Mammary epithelial cell (primary cell): ENCODE measurements at regions not wholly inside any gene's neighbourhood (a gene's known extent, or its start where the extent isn't known, plus 50 kb on each side); places are given as distances from the start of the nearest gene placed in this dataset.

ENCODE experiments used
- EZH2 ChIP-seq: IDR thresholded peaks from 2 replicates; pipeline ENCODE4 v1.6.1; 2012; ENCODE audit warnings: low read length, inconsistent platforms, borderline replicate concordance
- TF ChIP-seq, protein P1 (sequence below), 2 donors: IDR thresholded peaks in 1 of 2; conservative IDR thresholded peaks in 1 of 2; 2 replicates each; pipeline ENCODE4 v1.5.1; 2011 to 2012; ENCODE audit warnings: inconsistent platforms in 2 of 2, low read length in 2 of 2, mild to moderate bottlenecking in 2 of 2, control low read depth in 1 of 2, low read depth in 1 of 2; ENCODE audit not compliant: insufficient read depth in 1 of 2; ENCODE audit errors: extremely low read depth in 1 of 2

DNA sequence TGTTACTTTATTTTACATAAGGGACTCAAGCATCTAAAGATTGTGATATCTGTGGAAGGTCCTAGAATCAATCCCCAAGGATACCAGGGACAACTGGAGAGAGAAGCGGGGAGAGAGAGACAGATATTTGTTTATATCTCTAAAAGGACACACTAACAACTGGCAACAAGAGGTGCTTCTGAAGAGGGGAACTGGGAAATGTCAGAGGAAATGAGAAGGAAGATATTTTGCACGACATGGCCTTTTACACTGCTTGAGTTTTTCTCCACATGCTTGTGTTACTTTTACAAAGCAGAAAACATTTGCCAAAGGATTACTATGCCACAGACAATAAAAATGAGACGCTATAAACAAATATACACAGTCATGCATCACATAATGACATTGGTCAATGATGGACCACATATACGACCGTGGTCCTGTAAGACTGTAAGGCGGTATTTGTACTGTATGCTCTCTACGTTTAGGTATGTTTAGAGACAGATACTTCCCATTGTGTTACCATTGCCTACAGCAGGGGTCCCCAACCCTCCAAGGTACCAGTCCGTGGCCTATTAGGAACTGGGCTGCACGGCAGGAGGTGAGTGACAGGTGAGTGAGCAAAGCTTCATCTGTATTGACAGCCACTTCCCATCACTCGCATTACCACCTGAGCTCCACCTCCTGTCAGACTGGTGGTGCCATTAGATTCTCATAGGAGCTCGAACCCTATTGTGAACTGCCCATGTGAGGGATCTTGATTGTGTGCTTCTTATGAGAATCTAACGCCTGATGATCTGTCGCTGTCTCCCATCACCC lies 64.6 kb upstream of the PTPN1 start:
- TF ChIP-seq, protein P1, sequence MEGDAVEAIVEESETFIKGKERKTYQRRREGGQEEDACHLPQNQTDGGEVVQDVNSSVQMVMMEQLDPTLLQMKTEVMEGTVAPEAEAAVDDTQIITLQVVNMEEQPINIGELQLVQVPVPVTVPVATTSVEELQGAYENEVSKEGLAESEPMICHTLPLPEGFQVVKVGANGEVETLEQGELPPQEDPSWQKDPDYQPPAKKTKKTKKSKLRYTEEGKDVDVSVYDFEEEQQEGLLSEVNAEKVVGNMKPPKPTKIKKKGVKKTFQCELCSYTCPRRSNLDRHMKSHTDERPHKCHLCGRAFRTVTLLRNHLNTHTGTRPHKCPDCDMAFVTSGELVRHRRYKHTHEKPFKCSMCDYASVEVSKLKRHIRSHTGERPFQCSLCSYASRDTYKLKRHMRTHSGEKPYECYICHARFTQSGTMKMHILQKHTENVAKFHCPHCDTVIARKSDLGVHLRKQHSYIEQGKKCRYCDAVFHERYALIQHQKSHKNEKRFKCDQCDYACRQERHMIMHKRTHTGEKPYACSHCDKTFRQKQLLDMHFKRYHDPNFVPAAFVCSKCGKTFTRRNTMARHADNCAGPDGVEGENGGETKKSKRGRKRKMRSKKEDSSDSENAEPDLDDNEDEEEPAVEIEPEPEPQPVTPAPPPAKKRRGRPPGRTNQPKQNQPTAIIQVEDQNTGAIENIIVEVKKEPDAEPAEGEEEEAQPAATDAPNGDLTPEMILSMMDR (conservative IDR thresholded peaks at IDR 0.05 in 1 of 2, IDR thresholded peaks at IDR 0.05 in 1 of 2; ENCODE audit: extremely low read depth in 1 of 2, insufficient read depth in 1 of 2, low read depth in 1 of 2, low read length in 2 of 2): no peak
- TF ChIP-seq EZH2: no peak
